Osteocyte (in vitro differentiated cells): ENCODE measurements at regions not wholly inside any gene's neighbourhood (a gene's known extent, or its start where the extent isn't known, plus 50 kb on each side); places are given as distances from the start of the nearest gene placed in this dataset.

Experiments
- DNase-seq: peaks from one replicate; pipeline ENCODE4 v3.0.0; 2021; ENCODE audit warnings: mixed read lengths; ENCODE audit not compliant: unreplicated experiment; ENCODE audit errors: extremely low spot score
- H3K27ac Mint-ChIP-seq: one replicate; pipeline ENCODE4 v1.8.0; 2021; ENCODE audit warnings: mild to moderate bottlenecking, mixed read lengths; ENCODE audit not compliant: unreplicated experiment
- H3K27me3 Mint-ChIP-seq: one replicate; pipeline ENCODE4 v1.8.0; 2021; ENCODE audit warnings: mixed read lengths; ENCODE audit not compliant: unreplicated experiment
- H3K36me3 Mint-ChIP-seq: one replicate; pipeline ENCODE4 v1.8.0; 2021; ENCODE audit warnings: mixed read lengths; ENCODE audit not compliant: unreplicated experiment
- H3K4me1 Mint-ChIP-seq: one replicate; pipeline ENCODE4 v1.8.0; 2021; ENCODE audit warnings: mixed read lengths; ENCODE audit not compliant: unreplicated experiment
- H3K4me3 Mint-ChIP-seq: one replicate; pipeline ENCODE4 v1.8.0; 2021; ENCODE audit warnings: mild to moderate bottlenecking, moderate library complexity, mixed read lengths; ENCODE audit not compliant: unreplicated experiment
- H3K9me3 Mint-ChIP-seq: one replicate; pipeline ENCODE4 v1.8.0; 2021; ENCODE audit warnings: mixed read lengths; ENCODE audit not compliant: unreplicated experiment
- TF ChIP-seq, protein P1 (sequence below): fragments of 200-600 bp; sonication (generic); IDR thresholded peaks from 2 replicates; pipeline ENCODE4 v1.5.0; 2021; ENCODE audit warnings: antibody characterized with exemption, mild to moderate bottlenecking, moderate library complexity

DNA sequence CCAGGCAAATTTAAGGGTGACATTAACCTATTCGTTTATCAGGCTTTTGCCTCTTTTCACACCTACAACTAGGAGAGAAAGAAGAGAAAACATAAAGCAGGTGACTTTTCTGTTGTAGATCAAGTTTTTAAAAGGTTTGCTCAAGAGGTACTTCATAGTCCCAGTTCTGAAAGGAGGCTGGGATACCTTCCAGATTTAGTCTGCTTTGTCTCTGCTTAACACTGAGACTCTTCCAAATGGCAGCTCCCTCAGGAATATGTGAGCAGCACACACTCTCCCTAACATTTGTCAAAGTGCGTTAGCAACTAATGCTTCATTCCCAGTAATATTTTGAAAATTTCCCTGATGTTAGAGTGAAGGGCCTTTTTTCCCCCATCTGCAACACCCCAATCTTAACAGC, 133.7 kb upstream of the RASSF8 start:
- Mint-ChIP-seq H3K27ac (no peak overlapping the region), H3K4me1 (peaks cover 23% of the 10 kb centered on the region), H3K9me3 (no peaks in the 10 kb centered on the region), H3K4me3 (no peak overlapping the region), H3K36me3 (no peaks in the 10 kb centered on the region), H3K27me3 (peaks cover 2% of the 10 kb centered on the region)
- DNase-seq, result no peak
- TF ChIP-seq, protein P1, sequence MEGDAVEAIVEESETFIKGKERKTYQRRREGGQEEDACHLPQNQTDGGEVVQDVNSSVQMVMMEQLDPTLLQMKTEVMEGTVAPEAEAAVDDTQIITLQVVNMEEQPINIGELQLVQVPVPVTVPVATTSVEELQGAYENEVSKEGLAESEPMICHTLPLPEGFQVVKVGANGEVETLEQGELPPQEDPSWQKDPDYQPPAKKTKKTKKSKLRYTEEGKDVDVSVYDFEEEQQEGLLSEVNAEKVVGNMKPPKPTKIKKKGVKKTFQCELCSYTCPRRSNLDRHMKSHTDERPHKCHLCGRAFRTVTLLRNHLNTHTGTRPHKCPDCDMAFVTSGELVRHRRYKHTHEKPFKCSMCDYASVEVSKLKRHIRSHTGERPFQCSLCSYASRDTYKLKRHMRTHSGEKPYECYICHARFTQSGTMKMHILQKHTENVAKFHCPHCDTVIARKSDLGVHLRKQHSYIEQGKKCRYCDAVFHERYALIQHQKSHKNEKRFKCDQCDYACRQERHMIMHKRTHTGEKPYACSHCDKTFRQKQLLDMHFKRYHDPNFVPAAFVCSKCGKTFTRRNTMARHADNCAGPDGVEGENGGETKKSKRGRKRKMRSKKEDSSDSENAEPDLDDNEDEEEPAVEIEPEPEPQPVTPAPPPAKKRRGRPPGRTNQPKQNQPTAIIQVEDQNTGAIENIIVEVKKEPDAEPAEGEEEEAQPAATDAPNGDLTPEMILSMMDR, result no peak

DNA sequence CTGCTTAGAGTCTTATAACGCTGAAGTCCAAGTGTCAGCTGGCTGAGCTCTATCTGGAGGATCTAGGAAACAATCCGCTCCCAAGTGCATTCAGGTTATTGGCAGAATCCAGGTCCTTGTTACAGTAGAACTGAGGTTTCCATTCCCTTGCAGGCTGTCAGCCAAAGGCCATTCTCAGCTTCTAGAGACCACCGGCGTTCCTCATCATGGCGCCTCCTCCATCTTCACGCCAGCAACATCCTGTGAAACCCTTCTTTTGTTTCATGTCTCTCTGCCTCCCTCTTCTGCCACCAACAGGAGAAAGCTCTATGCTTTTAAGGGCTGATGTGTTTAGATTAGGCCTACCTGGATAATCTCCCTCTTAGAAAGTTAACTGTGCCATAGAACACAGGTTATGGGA, 133.0 kb upstream of the RASSF8 start:
- Mint-ChIP-seq H3K9me3 (no peaks in the 10 kb centered on the region), H3K27me3 (peaks cover 2% of the 10 kb centered on the region), H3K4me1 (peaks cover 30% of the 10 kb centered on the region), H3K4me3 (no peak overlapping the region), H3K27ac (no peak overlapping the region), H3K36me3 (no peaks in the 10 kb centered on the region)
- TF ChIP-seq, protein P1, result no peak
- no peak for DNase-seq

DNA sequence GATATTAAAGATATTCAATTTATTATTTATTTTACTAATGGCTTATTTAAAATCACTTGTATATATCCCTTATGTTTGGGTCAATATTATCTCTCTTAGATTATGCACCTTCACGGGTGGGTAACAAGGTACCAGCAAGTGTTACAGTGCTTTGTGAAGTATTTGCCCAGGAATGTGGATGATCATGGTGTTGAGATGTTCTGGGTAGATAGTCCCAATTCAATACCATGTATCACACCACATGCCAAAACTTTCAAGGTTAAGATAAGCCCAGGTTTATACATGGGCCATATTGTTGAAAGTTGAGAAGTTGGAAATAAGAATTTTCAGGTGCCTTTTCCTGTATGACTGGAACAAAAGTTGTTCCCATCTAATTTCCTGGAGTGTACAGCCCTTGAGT, 131.3 kb upstream of the RASSF8 start:
- peaks cover 34% of the 10 kb centered on the region for H3K4me1 Mint-ChIP-seq
- H3K27ac Mint-ChIP-seq, result no peak overlapping the region
- H3K9me3 Mint-ChIP-seq, result no peaks in the 10 kb centered on the region
- TF ChIP-seq, protein P1, result no peak
- H3K36me3 Mint-ChIP-seq, result no peaks in the 10 kb centered on the region
- DNase-seq, result no peak
- peaks cover 2% of the 10 kb centered on the region for H3K27me3 Mint-ChIP-seq
- H3K4me3 Mint-ChIP-seq, result no peak overlapping the region

DNA sequence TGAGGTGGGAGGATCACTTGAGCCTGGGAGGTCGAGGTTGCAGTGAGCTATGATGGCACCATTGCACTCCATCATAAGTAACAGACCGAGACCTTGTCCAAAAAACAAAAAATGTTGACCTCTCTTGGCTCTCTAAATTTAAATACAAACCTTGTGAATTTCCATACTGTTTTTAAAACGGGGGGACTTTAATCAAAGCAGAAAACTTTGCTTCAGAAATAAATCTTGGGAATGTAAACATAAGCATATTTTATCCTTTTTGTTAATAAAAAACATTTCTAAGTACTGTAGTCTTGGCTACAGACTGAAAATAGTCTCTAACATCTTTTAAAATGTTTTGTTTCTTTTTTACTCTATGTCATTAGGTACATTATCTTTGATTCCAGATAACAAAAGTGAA, 130.7 kb upstream of the RASSF8 start:
- TF ChIP-seq, protein P1, result no peak
- no peaks in the 10 kb centered on the region for H3K36me3 Mint-ChIP-seq
- no peak for DNase-seq
- no peak overlapping the region for H3K4me3 Mint-ChIP-seq
- peaks cover 34% of the 10 kb centered on the region for H3K4me1 Mint-ChIP-seq
- peaks cover 2% of the 10 kb centered on the region for H3K27me3 Mint-ChIP-seq
- H3K9me3 Mint-ChIP-seq, result no peaks in the 10 kb centered on the region
- H3K27ac Mint-ChIP-seq, result peak overlapping the region; percentile 89

DNA sequence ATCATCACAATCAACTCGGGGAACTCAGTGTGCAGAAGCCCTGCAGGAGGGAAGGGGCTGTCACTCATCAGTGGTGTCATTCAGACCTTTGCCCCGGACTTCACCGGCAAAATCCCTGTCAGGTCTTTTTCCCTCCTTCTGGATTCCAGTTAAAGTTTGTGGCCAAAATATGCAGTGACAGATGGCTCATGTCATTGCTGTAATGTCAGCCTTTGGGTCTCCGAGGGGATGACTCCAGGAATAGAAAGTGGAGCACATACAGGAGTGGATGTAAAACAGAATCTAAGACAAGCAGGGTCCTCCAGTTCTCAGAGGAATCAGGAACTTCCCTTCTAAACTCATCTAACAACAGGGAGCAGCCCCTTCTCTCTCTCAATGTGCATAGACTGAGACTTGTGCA, 130.3 kb upstream of the RASSF8 start:
- H3K27me3 Mint-ChIP-seq, result peaks cover 2% of the 10 kb centered on the region

More for the DNA sequence above, 130.3 kb upstream of the RASSF8 start:
- TF ChIP-seq, protein P1, result no peak
- H3K4me1 Mint-ChIP-seq, result peaks cover 34% of the 10 kb centered on the region
- H3K9me3 Mint-ChIP-seq, result no peaks in the 10 kb centered on the region
- no peak overlapping the region for H3K4me3 Mint-ChIP-seq
- no peaks in the 10 kb centered on the region for H3K36me3 Mint-ChIP-seq
- DNase-seq, result no peak
- peak overlapping the region; percentile 89 for H3K27ac Mint-ChIP-seq
